Loucy (cell line): ENCODE measurements at regions not wholly inside any gene's neighbourhood (a gene's known extent, or its start where the extent isn't known, plus 50 kb on each side); places are given as distances from the start of the nearest gene placed in this dataset.

Experiments
- CTCF ChIP-seq: fragments of 200-600 bp; sonication (generic); conservative IDR thresholded peaks from 2 replicates; pipeline ENCODE4 v1.5.1; 2014; ENCODE audit warnings: mild to moderate bottlenecking, antibody characterized with exemption, low read length
- EZH2phosphoT487 ChIP-seq: fragments of 200-600 bp; IDR thresholded peaks from 2 replicates; pipeline ENCODE4 v1.6.1; 2018; ENCODE audit warnings: antibody characterized with exemption, mild to moderate bottlenecking, moderate library complexity, borderline replicate concordance

GRCh38 chr1:38228718-38229117, 182.1 kb upstream of the POU3F1 start:
- TF ChIP-seq EZH2phosphoT487 (no peak), CTCF (no peak)
